Stimulated activated effector memory CD8-positive, alpha-beta T cell treated with anti-CD3 and anti-CD28 coated beads, Interleukin-12 subunit alpha, Interleukin-12 subunit beta, amount 100 ng/mL, for 72 hours (primary cell): ENCODE measurements at regions not wholly inside any gene's neighbourhood (a gene's known extent, or its start where the extent isn't known, plus 50 kb on each side); places are given as distances from the start of the nearest gene placed in this dataset.

Source experiments
- ATAC-seq: fragments of 150-1000 bp; cut with Tn5 transposase; 2 replicates; pipeline ENCODE4 v1.10.0; 2021
- DNase-seq, 2 donors: peaks; one replicate each; pipeline ENCODE4 v3.0.0; 2021 to 2022; ENCODE audit warnings: low spot score in 2 of 2
- H3K27ac Mint-ChIP-seq: one replicate; pipeline ENCODE4 v1.8.0; 2022; ENCODE audit warnings: mild to moderate bottlenecking, mixed read lengths
- H3K36me3 Mint-ChIP-seq: one replicate; pipeline ENCODE4 v1.8.0; 2022; ENCODE audit warnings: mild to moderate bottlenecking, mixed read lengths
- H3K4me1 Mint-ChIP-seq: one replicate; pipeline ENCODE4 v1.8.0; 2022; ENCODE audit warnings: mixed read lengths
- H3K4me3 Mint-ChIP-seq: one replicate; pipeline ENCODE4 v1.8.0; 2022; ENCODE audit warnings: mild to moderate bottlenecking, mixed read lengths
- H3K9me3 Mint-ChIP-seq: one replicate; pipeline ENCODE4 v1.8.0; 2022; ENCODE audit warnings: mixed read lengths

DNA sequence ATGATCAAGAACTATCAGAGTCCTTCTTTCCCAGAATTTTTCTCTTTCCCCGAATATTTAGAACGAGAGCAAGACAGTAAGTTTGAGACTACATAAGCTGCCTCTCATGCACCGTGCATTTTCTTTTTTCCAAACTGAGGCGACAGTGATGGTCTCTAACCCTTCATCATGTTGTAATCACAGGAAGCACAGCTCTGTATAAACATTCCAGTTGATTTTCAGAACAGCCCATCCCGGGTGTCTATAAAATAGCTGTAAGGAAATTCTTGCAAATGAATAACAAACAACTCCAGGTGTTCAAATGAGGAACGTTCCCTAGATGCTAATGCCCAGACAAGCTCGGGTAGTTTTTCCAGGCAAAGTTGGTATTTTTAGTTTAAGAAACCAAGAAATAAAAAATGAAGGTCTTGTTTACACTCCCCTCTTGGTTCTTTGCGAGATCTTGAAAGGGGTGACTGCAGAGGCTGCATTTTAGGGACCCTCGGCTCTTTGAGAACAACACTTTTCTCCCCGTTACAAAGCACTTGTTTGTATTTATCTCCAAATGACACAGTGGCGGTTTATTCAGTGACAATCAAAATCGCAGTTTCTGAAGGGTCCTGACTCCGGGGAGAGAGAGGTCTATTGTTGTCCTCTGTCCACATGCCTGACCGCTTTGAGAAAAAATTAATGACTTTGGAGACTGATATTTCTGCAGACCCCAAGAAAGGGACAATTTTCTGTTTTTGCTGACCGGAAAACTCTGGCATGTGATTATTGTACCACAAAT, 101.1 kb upstream of the NCK2 start:
- ATAC-seq (no peak), DNase-seq (no peak)
- Mint-ChIP-seq H3K4me3 (no peak overlapping the region), H3K4me1 (no peaks in the 10 kb centered on the region), H3K36me3 (no peaks in the 10 kb centered on the region), H3K9me3 (no peaks in the 10 kb centered on the region), H3K27ac (no peak overlapping the region)

DNA sequence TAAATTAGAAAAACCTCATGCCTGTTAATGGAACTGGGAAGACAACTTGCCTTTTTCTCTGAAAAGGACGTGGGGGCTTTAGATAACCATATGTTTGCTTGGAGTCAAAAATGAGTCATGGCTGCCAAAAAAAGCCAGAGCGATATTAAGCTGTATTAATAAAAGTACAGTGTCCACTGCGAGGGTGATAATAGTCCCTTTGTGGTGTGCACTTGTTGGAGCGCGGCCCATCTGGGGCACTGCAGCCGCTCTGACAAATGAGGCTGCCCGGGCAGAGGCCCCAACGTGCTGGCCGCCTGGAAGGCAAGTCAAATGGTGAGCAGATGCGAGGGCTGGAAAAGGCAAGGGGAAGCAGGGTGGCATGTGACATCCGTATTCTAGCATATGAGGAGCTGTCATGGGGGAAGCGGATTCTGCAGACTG, 103.3 kb upstream of the NCK2 start:
- ATAC-seq, result no peak
- H3K4me1 Mint-ChIP-seq, result no peaks in the 10 kb centered on the region
- H3K27ac Mint-ChIP-seq, result no peak overlapping the region
- DNase-seq, result peak in 1 of 2 donors; percentile 23
- no peak overlapping the region for H3K4me3 Mint-ChIP-seq
- H3K9me3 Mint-ChIP-seq, result no peaks in the 10 kb centered on the region
- H3K36me3 Mint-ChIP-seq, result no peaks in the 10 kb centered on the region

DNA sequence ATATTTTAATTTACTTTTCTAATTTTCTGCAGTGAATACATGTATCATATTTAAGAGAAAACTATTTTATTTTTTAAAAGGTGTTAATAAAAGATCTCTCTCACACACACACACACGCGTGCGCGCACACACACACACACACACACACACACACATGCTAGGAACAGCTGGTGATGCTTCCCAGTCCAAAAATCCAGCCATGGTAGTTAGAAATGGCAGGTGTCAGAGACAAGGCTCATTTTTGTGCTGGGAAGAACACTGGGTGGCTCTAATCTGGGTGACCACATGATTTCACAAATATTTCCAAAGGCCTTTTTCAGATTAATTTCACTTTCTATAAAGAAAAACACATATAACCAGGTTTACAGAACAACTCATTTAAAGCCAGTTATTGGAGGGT, 104.5 kb upstream of the NCK2 start:
- Mint-ChIP-seq H3K27ac (no peak overlapping the region), H3K4me3 (no peak overlapping the region), H3K4me1 (no peaks in the 10 kb centered on the region), H3K9me3 (no peaks in the 10 kb centered on the region), H3K36me3 (no peaks in the 10 kb centered on the region)
- no peak for DNase-seq
- ATAC-seq, result no peak

- DNase-seq, result no peak
- Mint-ChIP-seq H3K4me1 (no peaks in the 10 kb centered on the region), H3K27ac (no peak overlapping the region), H3K9me3 (no peaks in the 10 kb centered on the region), H3K36me3 (no peaks in the 10 kb centered on the region), H3K4me3 (no peak overlapping the region)
- no peak for ATAC-seq
Measured at GRCh38 chr2:105636109-105636740, 108.5 kb upstream of the NCK2 start.

GRCh38 chr2:105635564-105635963, 109.1 kb upstream of the NCK2 start:
- no peak overlapping the region for H3K4me3 Mint-ChIP-seq
- H3K27ac Mint-ChIP-seq, result no peak overlapping the region
- no peaks in the 10 kb centered on the region for H3K9me3 Mint-ChIP-seq
- ATAC-seq (no peak), DNase-seq (no peak)
- H3K36me3 Mint-ChIP-seq, result no peaks in the 10 kb centered on the region
- H3K4me1 Mint-ChIP-seq, result no peaks in the 10 kb centered on the region

DNA sequence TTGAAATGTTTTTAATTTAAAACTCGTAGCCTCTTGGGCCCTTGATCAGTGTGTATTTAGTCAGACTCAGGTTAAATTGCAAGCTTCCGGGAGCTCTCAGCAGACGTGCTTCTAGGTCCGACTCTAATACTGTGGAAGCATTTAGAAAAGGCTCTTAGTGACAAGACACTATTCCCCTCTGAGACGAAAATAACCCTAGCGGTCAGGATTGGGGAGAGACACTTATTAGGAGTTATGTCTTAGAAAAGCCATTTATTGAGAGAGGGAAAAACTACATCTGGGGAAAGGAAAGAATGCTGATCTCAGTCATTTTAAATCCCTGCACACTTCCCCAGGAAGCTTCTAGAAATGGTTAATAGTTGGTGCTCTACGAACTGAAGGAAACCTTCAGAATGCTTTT, 110.5 kb upstream of the NCK2 start:
- ATAC-seq (no peak), DNase-seq (no peak)
- no peaks in the 10 kb centered on the region for H3K4me1 Mint-ChIP-seq
- no peaks in the 10 kb centered on the region for H3K9me3 Mint-ChIP-seq
- H3K4me3 Mint-ChIP-seq, result no peak overlapping the region
- H3K36me3 Mint-ChIP-seq, result no peaks in the 10 kb centered on the region
- no peak overlapping the region for H3K27ac Mint-ChIP-seq

GRCh38 chr2:105631922-105632321, 112.8 kb upstream of the NCK2 start:
- ATAC-seq (no peak), DNase-seq (no peak)
- H3K27ac Mint-ChIP-seq, result no peak overlapping the region
- no peaks in the 10 kb centered on the region for H3K4me1 Mint-ChIP-seq
- H3K9me3 Mint-ChIP-seq, result no peaks in the 10 kb centered on the region
- H3K36me3 Mint-ChIP-seq, result no peaks in the 10 kb centered on the region
- no peak overlapping the region for H3K4me3 Mint-ChIP-seq

GRCh38 chr2:105631011-105631410, 113.7 kb upstream of the NCK2 start:
- no peak overlapping the region for H3K4me3 Mint-ChIP-seq
- H3K4me1 Mint-ChIP-seq, result no peaks in the 10 kb centered on the region
- H3K9me3 Mint-ChIP-seq, result no peaks in the 10 kb centered on the region
- DNase-seq, result no peak
- ATAC-seq, result no peak
- no peak overlapping the region for H3K27ac Mint-ChIP-seq
- H3K36me3 Mint-ChIP-seq, result no peaks in the 10 kb centered on the region

DNA sequence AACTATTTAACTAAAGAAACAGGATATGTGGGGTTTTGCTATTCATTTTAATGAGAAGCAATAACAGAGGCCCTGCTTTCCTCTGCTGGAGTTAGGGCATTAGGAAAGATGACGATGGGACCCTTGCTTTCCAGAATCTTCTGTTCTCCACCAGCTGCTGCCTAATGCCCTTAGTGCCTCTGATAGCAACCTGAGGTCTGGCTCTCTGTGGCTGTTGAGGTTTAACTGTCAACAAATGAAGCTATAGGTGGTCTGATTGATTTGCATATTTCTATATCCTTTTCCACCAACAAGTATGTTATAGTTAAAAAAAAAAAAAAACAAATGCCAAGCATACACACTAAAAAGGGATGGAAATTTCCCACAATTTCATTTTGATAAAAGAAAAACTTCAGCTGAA, 115.1 kb upstream of the NCK2 start:
- no peaks in the 10 kb centered on the region for H3K4me1 Mint-ChIP-seq
- H3K9me3 Mint-ChIP-seq, result no peaks in the 10 kb centered on the region
- DNase-seq, result no peak
- no peak overlapping the region for H3K27ac Mint-ChIP-seq
- H3K36me3 Mint-ChIP-seq, result no peaks in the 10 kb centered on the region
- no peak for ATAC-seq
- H3K4me3 Mint-ChIP-seq, result no peak overlapping the region

GRCh38 chr2:105627534-105627933, 117.2 kb upstream of the NCK2 start:
- H3K4me1 Mint-ChIP-seq, result no peaks in the 10 kb centered on the region
- H3K27ac Mint-ChIP-seq, result no peak overlapping the region
- H3K4me3 Mint-ChIP-seq, result no peak overlapping the region
- H3K36me3 Mint-ChIP-seq, result no peaks in the 10 kb centered on the region
- ATAC-seq (no peak), DNase-seq (no peak)
- no peaks in the 10 kb centered on the region for H3K9me3 Mint-ChIP-seq

GRCh38 chr2:105626966-105627340, 117.8 kb upstream of the NCK2 start:
- Mint-ChIP-seq H3K27ac (no peak overlapping the region), H3K4me1 (no peaks in the 10 kb centered on the region), H3K36me3 (no peaks in the 10 kb centered on the region), H3K4me3 (no peak overlapping the region), H3K9me3 (no peaks in the 10 kb centered on the region)
- ATAC-seq (no peak), DNase-seq (no peak)

DNA sequence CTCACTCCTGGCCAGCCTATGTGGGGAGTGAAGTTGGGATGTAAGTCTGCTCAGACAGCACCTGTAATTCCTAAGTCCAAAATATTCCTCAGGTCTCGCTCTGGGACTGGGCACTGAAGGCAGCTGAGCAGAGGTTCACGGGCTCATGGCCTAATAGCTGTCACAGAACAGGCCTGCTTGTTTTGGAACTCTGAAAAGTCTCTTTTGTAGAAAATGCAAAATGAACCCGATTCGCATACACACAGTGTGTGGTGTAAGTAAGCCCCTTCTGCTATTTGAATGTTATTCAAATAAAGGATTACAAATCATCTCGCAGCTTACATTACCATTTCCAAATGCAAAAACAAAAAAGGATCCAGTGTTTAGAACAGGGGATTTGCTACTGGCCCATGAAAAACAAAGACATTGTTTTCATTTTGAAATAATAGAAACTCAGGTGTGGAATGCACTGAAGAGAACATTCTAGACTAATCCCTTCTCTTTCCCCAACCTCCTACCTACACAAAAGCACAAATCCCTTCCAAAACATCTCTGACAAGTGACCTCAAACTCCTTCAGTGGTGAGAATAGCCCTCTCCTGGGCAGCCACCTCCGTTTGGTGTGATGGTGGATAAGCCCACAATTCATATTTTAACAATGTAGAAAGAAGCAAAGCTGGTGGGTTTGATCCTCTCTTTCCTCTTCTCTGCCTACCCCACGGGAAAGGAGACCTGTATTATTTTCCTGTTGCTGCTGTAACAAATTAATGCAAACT, 118.3 kb upstream of the NCK2 start:
- Mint-ChIP-seq H3K9me3 (no peaks in the 10 kb centered on the region), H3K4me1 (no peaks in the 10 kb centered on the region)

DNA sequence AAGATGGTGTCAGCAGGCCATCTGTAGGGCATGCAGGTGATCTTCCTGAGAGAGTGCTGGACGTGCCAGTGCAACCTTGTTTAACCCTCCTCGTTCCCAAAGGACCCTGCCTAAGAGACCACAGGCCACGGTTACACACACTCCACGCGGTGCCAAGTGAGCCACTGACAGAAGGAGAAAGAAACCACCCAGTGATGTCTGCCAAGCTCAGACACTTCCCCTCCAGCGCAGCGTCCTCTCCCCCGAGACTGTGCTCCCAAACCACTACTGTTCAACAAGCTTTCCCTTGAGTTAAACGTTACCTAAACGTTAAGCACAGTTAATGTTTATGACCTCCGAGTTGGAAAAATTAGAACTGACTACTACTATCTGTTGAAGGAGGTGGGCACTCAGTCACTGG, 119.1 kb upstream of the NCK2 start:
- Mint-ChIP-seq H3K4me3 (no peak overlapping the region), H3K27ac (no peak overlapping the region), H3K9me3 (no peaks in the 10 kb centered on the region), H3K4me1 (no peaks in the 10 kb centered on the region), H3K36me3 (no peaks in the 10 kb centered on the region)
- DNase-seq (no peak), ATAC-seq (no peak)

More for the DNA sequence above, 118.3 kb upstream of the NCK2 start:
- DNase-seq (no peak), ATAC-seq (no peak)
- no peak overlapping the region for H3K27ac Mint-ChIP-seq
- no peaks in the 10 kb centered on the region for H3K36me3 Mint-ChIP-seq
- H3K4me3 Mint-ChIP-seq, result no peak overlapping the region

GRCh38 chr2:105621038-105621437, 123.7 kb upstream of the NCK2 start:
- no peak for ATAC-seq
- Mint-ChIP-seq H3K36me3 (no peaks in the 10 kb centered on the region), H3K4me1 (peaks cover 4% of the 10 kb centered on the region), H3K9me3 (no peaks in the 10 kb centered on the region), H3K27ac (no peak overlapping the region), H3K4me3 (no peak overlapping the region)
- DNase-seq, result no peak

- DNase-seq, result no peak
- H3K4me1 Mint-ChIP-seq, result peaks cover 4% of the 10 kb centered on the region
- H3K36me3 Mint-ChIP-seq, result no peaks in the 10 kb centered on the region
- H3K4me3 Mint-ChIP-seq, result no peak overlapping the region
- H3K9me3 Mint-ChIP-seq, result no peaks in the 10 kb centered on the region
- ATAC-seq, result peak; percentile 46
- no peak overlapping the region for H3K27ac Mint-ChIP-seq
Measured at GRCh38 chr2:105618351-105618659, 126.4 kb upstream of the NCK2 start.
